ENCODE measurements at regions not wholly inside any gene's neighbourhood (a gene's known extent, or its start where the extent isn't known, plus 50 kb on each side); places are given as distances from the start of the nearest gene placed in this dataset.

GRCh38 chr2:60094450-60094929 is 459.0 kb downstream of the BCL11A start:
- H3K27ac ChIP-seq (ENCODE audit: low read length): peak overlapping the region; percentile 32
- H3K4me1 ChIP-seq (ENCODE audit: control insufficient read depth in 1 of 2, insufficient read depth in 2 of 2, low read length in 2 of 2): no peaks in the 10 kb centered on the region
- H3K9me3 ChIP-seq (ENCODE audit: control insufficient read depth in 1 of 2, low read length in 2 of 2): no peaks in the 10 kb centered on the region
- H3K4me3 ChIP-seq (ENCODE audit: low read depth in 1 of 2, low read length in 2 of 2): no peak overlapping the region
- H3K36me3 ChIP-seq (ENCODE audit: control insufficient read depth in 1 of 2, insufficient read depth in 2 of 2, low read length in 2 of 2): no peaks in the 10 kb centered on the region
- H3K27me3 ChIP-seq (ENCODE audit: low read depth, low read length): no peaks in the 10 kb centered on the region

DNA sequence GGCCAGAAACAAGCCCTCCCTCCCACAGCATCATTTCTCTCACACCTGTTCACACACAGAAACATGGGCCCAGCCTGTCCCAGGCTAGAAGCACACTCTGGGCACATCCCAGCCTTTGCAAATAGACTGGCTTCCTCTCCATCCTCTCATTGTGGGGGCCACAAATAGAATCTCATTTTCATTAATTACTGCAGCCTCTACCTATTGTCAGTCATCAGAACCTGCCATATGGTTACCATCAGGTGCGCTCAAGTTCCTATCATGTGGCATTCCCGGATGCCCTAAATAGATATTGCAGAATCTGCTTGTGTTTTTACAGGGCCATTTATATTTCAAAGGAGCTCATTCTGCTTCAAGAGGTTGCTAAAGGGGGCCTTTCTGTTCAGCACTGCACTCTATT is 460.7 kb downstream of the BCL11A start:
- H3K4me3 ChIP-seq (ENCODE audit: low read depth in 1 of 2, low read length in 2 of 2): no peak overlapping the region
- H3K27me3 ChIP-seq (ENCODE audit: low read depth, low read length): no peaks in the 10 kb centered on the region
- H3K4me1 ChIP-seq (ENCODE audit: control insufficient read depth in 1 of 2, insufficient read depth in 2 of 2, low read length in 2 of 2): no peaks in the 10 kb centered on the region
- H3K9me3 ChIP-seq (ENCODE audit: control insufficient read depth in 1 of 2, low read length in 2 of 2): no peaks in the 10 kb centered on the region
- no peak overlapping the region for H3K27ac ChIP-seq (ENCODE audit: low read length)
- no peaks in the 10 kb centered on the region for H3K36me3 ChIP-seq (ENCODE audit: control insufficient read depth in 1 of 2, insufficient read depth in 2 of 2, low read length in 2 of 2)

- H3K9me3 ChIP-seq (ENCODE audit: control insufficient read depth in 1 of 2, low read length in 2 of 2): no peaks in the 10 kb centered on the region
- H3K4me3 ChIP-seq (ENCODE audit: low read depth in 1 of 2, low read length in 2 of 2): no peak overlapping the region
- H3K4me1 ChIP-seq (ENCODE audit: control insufficient read depth in 1 of 2, insufficient read depth in 2 of 2, low read length in 2 of 2): no peaks in the 10 kb centered on the region
- H3K27ac ChIP-seq (ENCODE audit: low read length): no peak overlapping the region
- no peaks in the 10 kb centered on the region for H3K36me3 ChIP-seq (ENCODE audit: control insufficient read depth in 1 of 2, insufficient read depth in 2 of 2, low read length in 2 of 2)
- no peaks in the 10 kb centered on the region for H3K27me3 ChIP-seq (ENCODE audit: low read depth, low read length)
Observed at GRCh38 chr2:60091894-60092293, 461.6 kb downstream of the BCL11A start.

DNA sequence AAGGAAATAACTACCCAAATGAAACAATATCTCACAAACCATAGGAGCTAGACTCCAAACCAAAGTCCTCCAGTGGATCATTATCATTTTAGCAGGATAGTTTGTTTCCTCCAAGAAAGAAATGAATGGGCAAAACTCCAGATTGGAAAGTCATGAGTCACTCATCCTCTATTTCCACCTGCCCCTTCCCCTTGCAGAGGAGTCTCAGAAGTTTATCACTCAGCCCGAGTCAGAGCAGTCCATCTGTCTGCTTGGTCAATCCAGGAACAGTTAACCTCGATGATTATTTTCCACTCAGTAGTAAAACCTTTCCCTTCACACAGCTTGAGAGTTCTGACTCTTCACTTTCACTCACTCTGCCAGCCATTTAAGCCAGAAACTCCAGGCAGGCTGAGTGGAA is 462.2 kb downstream of the BCL11A start:
- Histone ChIP-seq H3K4me3 (ENCODE audit: low read depth in 1 of 2, low read length in 2 of 2) (no peak overlapping the region), H3K4me1 (ENCODE audit: control insufficient read depth in 1 of 2, insufficient read depth in 2 of 2, low read length in 2 of 2) (no peaks in the 10 kb centered on the region), H3K27ac (ENCODE audit: low read length) (peak overlapping the region; percentile 52), H3K9me3 (ENCODE audit: control insufficient read depth in 1 of 2, low read length in 2 of 2) (no peaks in the 10 kb centered on the region), H3K36me3 (ENCODE audit: control insufficient read depth in 1 of 2, insufficient read depth in 2 of 2, low read length in 2 of 2) (no peaks in the 10 kb centered on the region), H3K27me3 (ENCODE audit: low read depth, low read length) (no peaks in the 10 kb centered on the region)

- no peaks in the 10 kb centered on the region for H3K36me3 ChIP-seq (ENCODE audit: control insufficient read depth in 1 of 2, insufficient read depth in 2 of 2, low read length in 2 of 2)
- no peaks in the 10 kb centered on the region for H3K9me3 ChIP-seq (ENCODE audit: control insufficient read depth in 1 of 2, low read length in 2 of 2)
- H3K4me3 ChIP-seq (ENCODE audit: low read depth in 1 of 2, low read length in 2 of 2): no peak overlapping the region
- no peak overlapping the region for H3K27ac ChIP-seq (ENCODE audit: low read length)
- no peaks in the 10 kb centered on the region for H3K4me1 ChIP-seq (ENCODE audit: control insufficient read depth in 1 of 2, insufficient read depth in 2 of 2, low read length in 2 of 2)
- H3K27me3 ChIP-seq (ENCODE audit: low read depth, low read length): no peaks in the 10 kb centered on the region
Observed at GRCh38 chr2:60079562-60079961, 473.9 kb downstream of the BCL11A start.

DNA sequence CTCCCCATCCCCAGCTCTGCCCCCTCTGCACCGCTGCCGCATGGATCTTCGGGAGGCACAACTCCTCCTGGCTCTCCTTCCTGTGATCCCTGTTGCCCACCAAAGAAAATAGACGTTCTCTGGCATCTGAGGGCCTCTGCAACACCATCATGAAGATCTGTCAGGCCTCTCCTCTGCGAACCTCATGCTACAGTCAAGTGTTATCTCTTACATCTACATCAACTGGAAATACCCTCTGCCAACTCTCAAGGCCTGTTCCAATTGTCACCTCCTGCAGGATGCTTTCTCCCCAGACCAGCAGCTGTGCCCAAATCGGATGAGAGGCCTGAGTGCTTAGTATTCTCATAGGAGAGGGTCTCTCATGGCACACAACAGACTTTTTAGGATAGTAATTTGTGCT is 478.4 kb downstream of the BCL11A start:
- H3K9me3 ChIP-seq (ENCODE audit: control insufficient read depth in 1 of 2, low read length in 2 of 2): no peaks in the 10 kb centered on the region
- no peaks in the 10 kb centered on the region for H3K36me3 ChIP-seq (ENCODE audit: control insufficient read depth in 1 of 2, insufficient read depth in 2 of 2, low read length in 2 of 2)
- no peak overlapping the region for H3K27ac ChIP-seq (ENCODE audit: low read length)
- H3K27me3 ChIP-seq (ENCODE audit: low read depth, low read length): no peaks in the 10 kb centered on the region
- no peak overlapping the region for H3K4me3 ChIP-seq (ENCODE audit: low read depth in 1 of 2, low read length in 2 of 2)
- no peaks in the 10 kb centered on the region for H3K4me1 ChIP-seq (ENCODE audit: control insufficient read depth in 1 of 2, insufficient read depth in 2 of 2, low read length in 2 of 2)

DNA sequence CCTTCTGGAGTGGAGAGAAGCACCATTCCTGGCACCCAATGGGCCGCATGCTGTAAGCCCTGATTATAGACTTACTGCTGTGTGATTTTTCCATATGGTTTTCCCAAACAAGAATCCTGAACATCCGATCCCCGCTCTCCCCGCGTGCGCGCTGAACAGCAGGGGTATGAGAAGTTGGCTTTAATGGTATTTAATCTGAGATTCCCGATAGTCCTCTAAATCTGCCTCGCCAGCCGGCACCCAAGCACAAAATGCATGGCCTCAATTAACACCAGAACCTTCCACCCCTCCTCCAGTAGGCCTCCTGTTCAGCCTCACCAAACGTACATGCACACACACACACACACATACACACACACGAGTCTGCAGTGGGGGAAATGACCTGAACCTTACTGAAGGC is 480.3 kb downstream of the BCL11A start:
- no peaks in the 10 kb centered on the region for H3K4me1 ChIP-seq (ENCODE audit: control insufficient read depth in 1 of 2, insufficient read depth in 2 of 2, low read length in 2 of 2)
- no peak overlapping the region for H3K4me3 ChIP-seq (ENCODE audit: low read depth in 1 of 2, low read length in 2 of 2)
- no peak overlapping the region for H3K27ac ChIP-seq (ENCODE audit: low read length)
- H3K36me3 ChIP-seq (ENCODE audit: control insufficient read depth in 1 of 2, insufficient read depth in 2 of 2, low read length in 2 of 2): no peaks in the 10 kb centered on the region
- H3K9me3 ChIP-seq (ENCODE audit: control insufficient read depth in 1 of 2, low read length in 2 of 2): no peaks in the 10 kb centered on the region
- no peaks in the 10 kb centered on the region for H3K27me3 ChIP-seq (ENCODE audit: low read depth, low read length)

GRCh38 chr2:60072609-60073008 is 480.8 kb downstream of the BCL11A start:
- H3K4me3 ChIP-seq (ENCODE audit: low read depth in 1 of 2, low read length in 2 of 2): no peak overlapping the region
- no peak overlapping the region for H3K27ac ChIP-seq (ENCODE audit: low read length)
- H3K4me1 ChIP-seq (ENCODE audit: control insufficient read depth in 1 of 2, insufficient read depth in 2 of 2, low read length in 2 of 2): no peaks in the 10 kb centered on the region
- no peaks in the 10 kb centered on the region for H3K36me3 ChIP-seq (ENCODE audit: control insufficient read depth in 1 of 2, insufficient read depth in 2 of 2, low read length in 2 of 2)
- no peaks in the 10 kb centered on the region for H3K9me3 ChIP-seq (ENCODE audit: control insufficient read depth in 1 of 2, low read length in 2 of 2)
- no peaks in the 10 kb centered on the region for H3K27me3 ChIP-seq (ENCODE audit: low read depth, low read length)

DNA sequence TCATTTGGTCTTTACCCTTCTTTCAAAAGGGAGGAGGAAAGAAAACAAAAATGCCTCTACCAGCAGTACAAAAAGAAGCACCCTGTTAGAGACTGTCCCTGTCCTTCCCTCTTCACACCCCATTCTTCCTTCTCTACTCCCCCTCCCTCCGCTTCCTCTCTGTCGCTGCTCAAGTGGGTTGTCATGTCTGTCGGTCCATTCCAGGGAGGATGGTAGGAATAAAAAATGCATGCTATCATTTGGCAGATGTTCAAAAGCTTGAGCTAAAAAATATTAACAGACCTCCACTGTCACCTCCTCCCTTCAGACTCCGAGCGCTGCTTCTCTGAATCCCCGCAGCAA is 482.0 kb downstream of the BCL11A start:
- no peaks in the 10 kb centered on the region for H3K27me3 ChIP-seq (ENCODE audit: low read depth, low read length)
- H3K9me3 ChIP-seq (ENCODE audit: control insufficient read depth in 1 of 2, low read length in 2 of 2): no peaks in the 10 kb centered on the region
- H3K36me3 ChIP-seq (ENCODE audit: control insufficient read depth in 1 of 2, insufficient read depth in 2 of 2, low read length in 2 of 2): no peaks in the 10 kb centered on the region
- no peaks in the 10 kb centered on the region for H3K4me1 ChIP-seq (ENCODE audit: control insufficient read depth in 1 of 2, insufficient read depth in 2 of 2, low read length in 2 of 2)
- no peak overlapping the region for H3K4me3 ChIP-seq (ENCODE audit: low read depth in 1 of 2, low read length in 2 of 2)
- no peak overlapping the region for H3K27ac ChIP-seq (ENCODE audit: low read length)

DNA sequence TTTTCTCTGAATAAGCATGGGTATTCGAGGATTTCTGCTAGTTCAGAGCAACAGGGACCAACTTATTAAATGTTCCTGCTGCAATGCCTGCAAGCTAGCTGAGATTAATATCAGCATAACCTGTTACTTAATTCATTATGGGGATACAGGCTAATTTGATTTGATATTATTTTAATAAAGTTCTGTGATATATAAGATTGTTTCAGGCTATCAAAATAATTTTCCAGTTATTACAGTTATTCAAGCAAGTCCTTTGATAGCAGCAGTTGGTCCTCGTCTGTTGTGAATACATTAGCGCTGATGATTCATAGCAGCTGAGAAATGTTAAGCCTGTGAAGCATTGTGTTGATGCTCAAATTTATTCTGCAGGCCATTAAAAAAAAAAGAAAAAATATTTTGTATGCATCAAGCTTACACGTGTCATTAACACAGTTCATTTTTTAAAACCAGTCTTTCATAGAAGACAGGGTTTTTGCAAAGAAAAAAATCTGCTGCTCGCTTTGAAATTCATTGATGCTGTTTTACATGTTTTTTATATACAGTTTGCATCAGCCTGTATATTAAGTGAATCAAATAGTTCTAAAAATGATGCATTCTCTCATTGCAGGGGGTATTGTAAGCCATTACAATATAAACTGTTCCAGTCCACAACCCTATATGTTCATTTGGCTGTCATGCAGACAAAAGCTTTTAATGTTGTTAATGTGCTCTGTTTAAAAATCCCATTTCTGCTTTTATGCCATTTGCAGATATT is 482.5 kb downstream of the BCL11A start:
- no peaks in the 10 kb centered on the region for H3K4me1 ChIP-seq (ENCODE audit: control insufficient read depth in 1 of 2, insufficient read depth in 2 of 2, low read length in 2 of 2)
- no peaks in the 10 kb centered on the region for H3K9me3 ChIP-seq (ENCODE audit: control insufficient read depth in 1 of 2, low read length in 2 of 2)
- H3K4me3 ChIP-seq (ENCODE audit: low read depth in 1 of 2, low read length in 2 of 2): no peak overlapping the region
- no peaks in the 10 kb centered on the region for H3K27me3 ChIP-seq (ENCODE audit: low read depth, low read length)
- H3K27ac ChIP-seq (ENCODE audit: low read length): no peak overlapping the region
- no peaks in the 10 kb centered on the region for H3K36me3 ChIP-seq (ENCODE audit: control insufficient read depth in 1 of 2, insufficient read depth in 2 of 2, low read length in 2 of 2)

GRCh38 chr2:60070196-60070595 is 483.3 kb downstream of the BCL11A start:
- Histone ChIP-seq H3K27ac (ENCODE audit: low read length) (no peak overlapping the region), H3K27me3 (ENCODE audit: low read depth, low read length) (no peaks in the 10 kb centered on the region), H3K36me3 (ENCODE audit: control insufficient read depth in 1 of 2, insufficient read depth in 2 of 2, low read length in 2 of 2) (no peaks in the 10 kb centered on the region), H3K4me1 (ENCODE audit: control insufficient read depth in 1 of 2, insufficient read depth in 2 of 2, low read length in 2 of 2) (no peaks in the 10 kb centered on the region), H3K4me3 (ENCODE audit: low read depth in 1 of 2, low read length in 2 of 2) (no peak overlapping the region), H3K9me3 (ENCODE audit: control insufficient read depth in 1 of 2, low read length in 2 of 2) (no peaks in the 10 kb centered on the region)

DNA sequence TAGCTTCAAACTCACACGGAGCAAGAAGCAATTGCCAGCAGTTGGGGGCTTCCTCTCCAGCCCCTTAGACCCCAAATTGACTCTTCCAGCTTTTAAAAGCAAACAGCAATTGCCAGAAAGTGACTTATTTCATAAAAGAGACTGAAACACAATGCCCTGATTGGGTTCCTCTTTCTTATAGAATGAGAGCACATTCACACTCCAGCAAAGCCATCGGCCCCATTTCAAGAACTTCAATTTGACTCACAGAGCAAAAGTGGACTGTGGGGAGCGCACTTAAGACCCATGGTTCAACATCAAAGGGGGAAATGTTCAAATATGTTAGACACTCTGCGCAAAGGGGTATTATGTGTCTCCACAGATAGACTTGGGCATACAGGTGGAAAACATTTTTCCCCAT is 484.7 kb downstream of the BCL11A start:
- Histone ChIP-seq H3K4me1 (ENCODE audit: control insufficient read depth in 1 of 2, insufficient read depth in 2 of 2, low read length in 2 of 2) (no peaks in the 10 kb centered on the region), H3K4me3 (ENCODE audit: low read depth in 1 of 2, low read length in 2 of 2) (no peak overlapping the region), H3K27ac (ENCODE audit: low read length) (no peak overlapping the region), H3K36me3 (ENCODE audit: control insufficient read depth in 1 of 2, insufficient read depth in 2 of 2, low read length in 2 of 2) (no peaks in the 10 kb centered on the region), H3K9me3 (ENCODE audit: control insufficient read depth in 1 of 2, low read length in 2 of 2) (no peaks in the 10 kb centered on the region), H3K27me3 (ENCODE audit: low read depth, low read length) (no peaks in the 10 kb centered on the region)
